ENCODE measurements at regions not wholly inside any gene's neighbourhood (a gene's known extent, or its start where the extent isn't known, plus 50 kb on each side); places are given as distances from the start of the nearest gene placed in this dataset.

GRCh38 chr18:43950062-43950461 is 672.8 kb upstream of the SYT4 start:
- CTCF ChIA-PET: no interaction called here
- Histone ChIP-seq H3K36me3 (ENCODE audit: control insufficient read depth in 2 of 2, insufficient read depth in 1 of 2, low read length in 2 of 2) (no peaks in the 10 kb centered on the region), H3K27ac (ENCODE audit: extremely low read depth, low read depth, low read length) (no peak overlapping the region), H3K4me1 (ENCODE audit: control insufficient read depth, insufficient read depth, low read length) (no peaks in the 10 kb centered on the region), H3K9me3 (ENCODE audit: control insufficient read depth, insufficient read depth, low read depth, low read length) (no peaks in the 10 kb centered on the region), H3K4me3 (ENCODE audit: low read depth, low read length) (no peak overlapping the region)
- TF ChIP-seq ZNF701 (tag by site-specific recombination; IDR thresholded peaks at IDR 0.05) (no peak), FEZF1 (tag by site-specific recombination; IDR thresholded peaks at IDR 0.05) (no peak)
- POLR2A ChIA-PET: no interaction called here

- H3K9me3 ChIP-seq (ENCODE audit: control insufficient read depth, insufficient read depth, low read depth, low read length): no peaks in the 10 kb centered on the region
- POLR2A ChIA-PET: no interaction called here
- TF ChIP-seq ZNF677 (tag by site-specific recombination; IDR thresholded peaks at IDR 0.05) (no peak), ZNF654 (tag by site-specific recombination; IDR thresholded peaks at IDR 0.05; ENCODE audit: low read depth) (no peak), ZNF184 (tag by site-specific recombination; IDR thresholded peaks at IDR 0.05) (no peak), ZNF624 (tag by site-specific recombination; IDR thresholded peaks at IDR 0.05) (no peak), ZNF621 (tag by site-specific recombination; IDR thresholded peaks at IDR 0.05) (no peak), MZF1 (tag by site-specific recombination; IDR thresholded peaks at IDR 0.05; ENCODE audit: borderline replicate concordance) (no peak), ZNF211 (tag by site-specific recombination; IDR thresholded peaks at IDR 0.05; ENCODE audit: low read depth) (no peak)
- H3K4me3 ChIP-seq (ENCODE audit: low read depth, low read length): no peak overlapping the region
- H3K27ac ChIP-seq (ENCODE audit: extremely low read depth, low read depth, low read length): no peak overlapping the region
- CTCF ChIA-PET: no interaction called here
- H3K4me1 ChIP-seq (ENCODE audit: control insufficient read depth, insufficient read depth, low read length): no peaks in the 10 kb centered on the region
- H3K36me3 ChIP-seq (ENCODE audit: control insufficient read depth in 2 of 2, insufficient read depth in 1 of 2, low read length in 2 of 2): no peaks in the 10 kb centered on the region
Observed at GRCh38 chr18:43952398-43952797, 675.1 kb upstream of the SYT4 start.

GRCh38 chr18:43961722-43962121 is 684.4 kb upstream of the SYT4 start:
- ChIA-PET POLR2A (no interaction called here), CTCF (interaction anchor here (0.5 to 0.7 kb wide), 4 partner anchors 41 to 1473 kb away, joined by 3 read pairs; no protein-coding TSS in a partner anchor)
- TF ChIP-seq ZSCAN18 (tag by site-specific recombination; IDR thresholded peaks at IDR 0.05): no peak
- no peak for TF ChIP-seq ZNF280D (tag by site-specific recombination; IDR thresholded peaks at IDR 0.05)
- TF ChIP-seq ZNF530 (tag by site-specific recombination; IDR thresholded peaks at IDR 0.05; ENCODE audit: low read depth): no peak
- Histone ChIP-seq H3K36me3 (ENCODE audit: control insufficient read depth in 2 of 2, insufficient read depth in 1 of 2, low read length in 2 of 2) (no peaks in the 10 kb centered on the region), H3K27ac (ENCODE audit: extremely low read depth, low read depth, low read length) (no peak overlapping the region), H3K9me3 (ENCODE audit: control insufficient read depth, insufficient read depth, low read depth, low read length) (no peaks in the 10 kb centered on the region), H3K4me1 (ENCODE audit: control insufficient read depth, insufficient read depth, low read length) (no peaks in the 10 kb centered on the region), H3K4me3 (ENCODE audit: low read depth, low read length) (no peak overlapping the region)

- CTCF ChIA-PET: interaction anchor here (0.7 to 1.0 kb wide), 2 partner anchors 344 to 505 kb away, joined by 3 read pairs; no protein-coding TSS in a partner anchor
- POLR2A ChIA-PET: no interaction called here
- TF ChIP-seq ZNF596 (tag by site-specific recombination; IDR thresholded peaks at IDR 0.05): no peak
- no peak for TF ChIP-seq ZNF239 (tag by site-specific recombination; IDR thresholded peaks at IDR 0.05)
- TF ChIP-seq PRDM4 (tag by site-specific recombination; IDR thresholded peaks at IDR 0.05): no peak
- TF ChIP-seq ZNF175 (tag by site-specific recombination; IDR thresholded peaks at IDR 0.05): no peak
- no peak for TF ChIP-seq ZSCAN18 (tag by site-specific recombination; IDR thresholded peaks at IDR 0.05)
- no peak for TF ChIP-seq ZNF600 (tag by site-specific recombination; IDR thresholded peaks at IDR 0.05)
- TF ChIP-seq KLF1 (tag by site-specific recombination; IDR thresholded peaks at IDR 0.05): no peak
- TF ChIP-seq GLIS1 (tag by site-specific recombination; IDR thresholded peaks at IDR 0.05): no peak
- no peak for TF ChIP-seq ZNF623 (tag by site-specific recombination; IDR thresholded peaks at IDR 0.05)
- no peak for TF ChIP-seq KLF10 (tag by site-specific recombination; IDR thresholded peaks at IDR 0.05)
Observed at GRCh38 chr18:43964666-43965065, 687.4 kb upstream of the SYT4 start.

More at GRCh38 chr18:43964666-43965065, 687.4 kb upstream of the SYT4 start:
- no peak overlapping the region for H3K4me3 ChIP-seq (ENCODE audit: low read depth, low read length)
- no peak overlapping the region for H3K27ac ChIP-seq (ENCODE audit: extremely low read depth, low read depth, low read length)
- no peaks in the 10 kb centered on the region for H3K4me1 ChIP-seq (ENCODE audit: control insufficient read depth, insufficient read depth, low read length)
- no peaks in the 10 kb centered on the region for H3K36me3 ChIP-seq (ENCODE audit: control insufficient read depth in 2 of 2, insufficient read depth in 1 of 2, low read length in 2 of 2)
- H3K9me3 ChIP-seq (ENCODE audit: control insufficient read depth, insufficient read depth, low read depth, low read length): no peaks in the 10 kb centered on the region

Data from HEK293 (cell line).